Activated naive CD8-positive, alpha-beta T cell treated with anti-CD3 and anti-CD28 coated beads, Interleukin-2, amount 50 U/mL, for 24 hours (primary cell): ENCODE measurements at regions not wholly inside any gene's neighbourhood (a gene's known extent, or its start where the extent isn't known, plus 50 kb on each side); places are given as distances from the start of the nearest gene placed in this dataset.

Source experiments
- ATAC-seq: fragments of 150-1000 bp; cut with Tn5 transposase; one replicate; pipeline ENCODE4 v1.10.0; 2021
- DNase-seq: peaks from one replicate; pipeline ENCODE4 v3.0.0; 2021
- H3K27ac Mint-ChIP-seq: one replicate; pipeline ENCODE4 v1.8.0; 2021; ENCODE audit warnings: mild to moderate bottlenecking, mixed read lengths
- H3K27me3 Mint-ChIP-seq: one replicate; pipeline ENCODE4 v1.8.0; 2021; ENCODE audit warnings: mixed read lengths
- H3K36me3 Mint-ChIP-seq: one replicate; pipeline ENCODE4 v1.8.0; 2021; ENCODE audit warnings: low read depth, mixed read lengths
- H3K4me1 Mint-ChIP-seq: one replicate; pipeline ENCODE4 v1.8.0; 2021; ENCODE audit warnings: mixed read lengths
- H3K4me3 Mint-ChIP-seq: one replicate; pipeline ENCODE4 v1.8.0; 2021; ENCODE audit warnings: mild to moderate bottlenecking, moderate library complexity, mixed read lengths
- H3K9me3 Mint-ChIP-seq: one replicate; pipeline ENCODE4 v1.8.0; 2021; ENCODE audit warnings: mixed read lengths

DNA sequence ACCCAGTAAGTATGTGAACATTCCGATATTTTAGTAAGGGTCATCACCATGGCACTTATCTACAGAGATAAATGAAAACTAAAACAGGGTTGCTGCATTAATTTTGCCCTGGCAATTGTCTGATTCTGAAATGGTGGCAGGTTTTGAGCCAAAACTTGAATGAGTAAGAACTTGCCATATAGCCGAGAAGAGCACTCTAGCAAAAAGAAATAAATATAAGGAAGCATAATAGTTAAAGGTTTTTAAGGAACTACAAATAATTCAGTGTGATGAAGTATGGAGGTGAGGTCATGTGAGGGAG is 68.5 kb upstream of the BTN3A2 start:
- no peaks in the 10 kb centered on the region for H3K36me3 Mint-ChIP-seq
- no peak overlapping the region for H3K4me3 Mint-ChIP-seq
- no peaks in the 10 kb centered on the region for H3K27me3 Mint-ChIP-seq
- DNase-seq, result no peak
- peaks cover 38% of the 10 kb centered on the region for H3K4me1 Mint-ChIP-seq
- no peak for ATAC-seq
- no peak overlapping the region for H3K27ac Mint-ChIP-seq
- H3K9me3 Mint-ChIP-seq, result no peaks in the 10 kb centered on the region

DNA sequence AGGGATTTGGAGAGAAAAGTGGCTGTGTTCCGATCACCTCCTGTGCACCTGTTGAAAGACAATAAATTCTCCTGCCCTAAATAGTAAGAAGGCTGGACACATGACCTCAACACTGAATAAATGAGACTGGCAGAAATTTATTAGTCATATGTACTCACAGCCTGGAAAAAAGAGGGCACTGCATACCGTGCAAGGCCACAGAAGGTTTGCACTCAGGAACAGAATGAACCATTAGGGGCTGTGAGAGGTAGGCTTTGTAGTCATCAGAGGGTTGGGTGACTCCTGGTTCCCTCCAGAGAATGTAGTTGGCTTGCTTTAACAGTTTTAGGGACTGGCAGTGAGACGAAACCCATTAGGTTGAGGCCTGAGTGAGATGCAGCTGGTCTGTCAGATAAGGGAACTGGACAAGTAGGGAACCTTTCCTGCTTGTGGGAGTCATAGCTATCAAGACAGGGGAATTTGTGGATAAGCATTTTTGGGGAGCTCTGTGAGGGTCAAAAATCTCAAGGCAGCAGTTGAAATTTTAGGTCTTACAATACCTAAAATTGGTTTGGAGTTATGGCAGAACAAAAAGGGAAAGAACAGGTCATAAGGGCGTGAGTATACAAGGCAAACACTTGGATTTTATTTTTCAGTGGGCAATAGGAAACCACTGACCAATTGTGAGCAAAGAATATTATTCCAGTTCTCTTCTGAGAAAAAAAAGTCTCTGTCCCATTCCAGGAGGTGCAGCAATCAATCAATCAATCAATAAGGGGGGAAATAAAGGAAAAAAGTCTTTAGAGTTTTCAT is 67.9 kb upstream of the BTN3A2 start:
- DNase-seq (no peak), ATAC-seq (no peak)

DNA sequence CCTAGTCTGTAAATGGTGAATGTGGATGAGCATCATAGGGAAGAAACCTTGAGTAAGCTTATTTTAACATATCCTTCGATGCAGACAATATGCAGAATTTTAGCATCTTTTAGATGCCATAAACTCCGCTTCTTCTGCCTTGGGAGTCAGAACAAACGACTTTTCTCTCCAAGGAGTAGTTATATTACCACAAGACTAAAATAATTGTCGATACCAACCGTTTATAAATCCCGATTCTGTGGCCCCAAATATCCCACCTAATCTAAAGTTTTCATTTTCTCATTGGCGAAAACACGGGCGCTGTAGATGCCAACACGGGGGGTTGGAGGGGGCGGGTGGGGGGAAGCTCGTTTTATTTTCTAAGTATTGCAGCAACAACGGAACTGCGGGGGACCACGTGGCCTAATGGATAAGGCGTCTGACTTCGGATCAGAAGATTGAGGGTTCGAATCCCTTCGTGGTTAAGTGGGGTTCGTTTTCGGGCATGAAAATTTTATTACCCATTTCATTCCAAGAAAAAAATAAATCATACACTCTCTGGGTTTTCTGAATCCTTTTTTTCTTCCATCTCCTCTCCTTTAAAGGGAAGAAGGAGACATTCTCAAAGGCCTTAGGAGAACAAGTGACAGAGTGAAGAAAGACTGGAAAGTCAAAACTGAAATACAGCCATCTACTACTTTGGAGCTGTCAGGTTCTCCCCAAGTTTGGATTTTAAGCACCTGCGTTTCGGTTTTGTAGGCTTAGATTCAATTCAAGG is 65.5 kb upstream of the BTN3A2 start:
- Mint-ChIP-seq H3K27ac (no peak overlapping the region), H3K4me3 (no peak overlapping the region), H3K9me3 (no peaks in the 10 kb centered on the region)

More for the DNA sequence above, 67.9 kb upstream of the BTN3A2 start:
- Mint-ChIP-seq H3K36me3 (no peaks in the 10 kb centered on the region), H3K4me3 (no peak overlapping the region), H3K27me3 (no peaks in the 10 kb centered on the region), H3K4me1 (peaks cover 41% of the 10 kb centered on the region), H3K27ac (no peak overlapping the region), H3K9me3 (no peaks in the 10 kb centered on the region)

DNA sequence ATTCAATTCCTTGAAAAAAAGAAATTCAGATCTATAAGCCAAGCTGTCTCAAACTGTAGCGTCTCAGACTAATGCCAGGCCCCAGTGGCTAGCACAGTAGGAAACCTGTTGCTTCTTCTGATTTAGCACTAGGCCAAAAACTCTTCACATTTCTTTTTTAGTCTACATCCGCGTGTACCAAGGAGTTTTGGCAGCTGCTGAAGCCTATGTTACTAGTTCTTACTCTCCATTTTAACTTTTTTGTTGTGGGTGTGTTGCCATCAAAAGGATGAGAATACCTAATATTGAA is 65.0 kb upstream of the BTN3A2 start:
- ATAC-seq, result no peak
- Mint-ChIP-seq H3K27ac (peak overlapping the region; percentile 94), H3K4me1 (peaks cover 56% of the 10 kb centered on the region), H3K4me3 (no peak overlapping the region), H3K27me3 (no peaks in the 10 kb centered on the region), H3K36me3 (peaks cover 4% of the 10 kb centered on the region), H3K9me3 (no peaks in the 10 kb centered on the region)
- DNase-seq, result no peak

More for the DNA sequence above, 65.5 kb upstream of the BTN3A2 start:
- DNase-seq (peak; percentile 37), ATAC-seq (no peak)
- no peaks in the 10 kb centered on the region for H3K36me3 Mint-ChIP-seq
- no peaks in the 10 kb centered on the region for H3K27me3 Mint-ChIP-seq
- peaks cover 51% of the 10 kb centered on the region for H3K4me1 Mint-ChIP-seq

DNA sequence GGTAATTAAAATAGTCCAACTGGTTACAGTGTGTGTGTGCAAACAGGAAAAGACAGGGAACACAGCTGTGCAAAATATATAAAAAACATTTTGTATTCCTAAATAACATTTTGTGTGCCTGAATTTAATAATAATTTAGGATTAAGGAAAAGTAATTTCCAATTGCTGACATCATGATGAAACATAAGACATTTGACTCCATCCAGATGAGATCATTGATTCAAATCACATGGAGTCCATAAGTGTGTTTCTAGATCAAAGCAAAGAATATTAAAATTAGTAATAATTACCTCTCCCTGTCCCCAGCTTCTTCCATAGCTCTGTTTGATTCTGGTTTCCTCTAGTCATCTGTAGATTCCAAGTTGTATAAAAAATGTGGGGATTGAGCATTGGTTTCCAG is 64.6 kb upstream of the BTN3A2 start:
- ATAC-seq (no peak), DNase-seq (no peak)
- Mint-ChIP-seq H3K9me3 (no peaks in the 10 kb centered on the region), H3K36me3 (peaks cover 4% of the 10 kb centered on the region), H3K4me3 (peak overlapping the region; percentile 63), H3K27ac (peak overlapping the region; percentile 94), H3K27me3 (peaks cover under 1% of the 10 kb centered on the region), H3K4me1 (peaks cover 60% of the 10 kb centered on the region)

DNA sequence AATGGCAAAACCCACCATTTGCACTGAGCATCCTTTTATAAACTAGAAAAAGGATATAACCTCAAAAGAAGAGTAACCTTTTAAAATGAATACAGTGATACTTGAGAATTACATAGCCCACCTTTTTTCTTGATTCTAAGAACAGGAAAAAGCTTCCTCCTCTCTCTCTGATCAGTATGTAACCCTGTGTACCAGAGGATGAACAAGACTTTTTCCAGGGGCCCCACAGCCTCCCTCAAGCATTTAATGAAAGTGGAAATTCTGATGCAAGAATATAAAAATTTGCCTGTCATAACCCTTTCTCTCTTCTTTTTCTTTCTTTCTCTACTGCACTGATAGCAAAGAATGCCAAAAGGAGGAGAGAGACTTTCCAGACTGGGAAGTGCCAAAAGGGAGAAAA is 64.2 kb upstream of the BTN3A2 start:
- H3K36me3 Mint-ChIP-seq, result peaks cover 5% of the 10 kb centered on the region
- peaks cover 60% of the 10 kb centered on the region for H3K4me1 Mint-ChIP-seq
- H3K4me3 Mint-ChIP-seq, result peak overlapping the region; percentile 63
- peak; percentile 47 for ATAC-seq
- H3K9me3 Mint-ChIP-seq, result no peaks in the 10 kb centered on the region
- H3K27ac Mint-ChIP-seq, result peak overlapping the region; percentile 94
- H3K27me3 Mint-ChIP-seq, result peaks cover 2% of the 10 kb centered on the region
- DNase-seq, result no peak

DNA sequence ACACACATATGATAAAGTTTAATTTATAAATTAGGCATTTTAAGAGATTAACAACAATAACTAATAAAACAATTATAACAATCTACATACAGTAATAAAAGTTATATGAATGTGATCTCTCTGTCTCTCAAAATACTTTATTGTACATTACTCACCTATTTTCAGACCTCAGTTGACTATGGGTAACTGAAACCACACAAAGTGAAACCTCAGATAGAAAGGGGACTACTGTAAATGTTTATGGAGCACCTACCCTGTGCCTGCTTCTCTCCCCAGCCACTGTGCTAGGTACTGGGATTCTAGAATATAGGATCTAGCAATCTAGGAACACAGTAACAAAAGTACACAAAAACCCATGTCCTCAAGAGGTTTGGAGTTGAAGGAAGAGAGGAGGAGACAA is 63.4 kb upstream of the BTN3A2 start:
- H3K9me3 Mint-ChIP-seq, result no peaks in the 10 kb centered on the region
- ATAC-seq (peak; percentile 34), DNase-seq (no peak)
- H3K4me1 Mint-ChIP-seq, result peaks cover 54% of the 10 kb centered on the region
- H3K27ac Mint-ChIP-seq, result peak overlapping the region; percentile 94
- H3K4me3 Mint-ChIP-seq, result no peak overlapping the region
- peaks cover 5% of the 10 kb centered on the region for H3K36me3 Mint-ChIP-seq
- H3K27me3 Mint-ChIP-seq, result peaks cover 2% of the 10 kb centered on the region

DNA sequence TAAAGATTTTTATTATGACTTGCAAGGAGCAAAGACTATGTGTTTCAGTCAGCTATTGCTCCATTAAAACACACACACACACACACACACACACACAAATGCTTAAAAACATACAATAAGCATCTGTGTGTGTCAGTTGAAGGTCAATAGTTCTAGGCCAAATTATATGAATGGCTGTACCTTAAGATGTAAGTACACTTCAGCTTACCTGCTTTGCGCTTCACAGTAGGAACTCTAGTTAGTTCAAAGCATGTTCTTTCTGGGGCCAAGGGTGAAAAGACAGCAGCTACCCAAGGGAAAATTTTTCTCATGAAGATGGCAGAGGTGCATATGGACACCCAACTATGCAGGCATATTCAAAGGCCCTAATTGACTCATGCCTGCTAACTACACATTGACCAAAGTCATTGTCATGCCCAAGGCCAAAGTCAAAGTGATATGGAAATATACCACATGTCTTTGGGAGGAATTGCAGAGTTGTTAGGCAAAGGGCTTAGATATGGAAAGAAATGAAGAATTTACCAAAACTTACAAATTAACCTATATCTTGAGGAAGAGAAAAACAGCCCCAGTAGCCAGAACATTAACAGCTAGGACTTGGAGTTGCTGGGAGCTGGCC is 61.9 kb upstream of the BTN3A2 start:
- Mint-ChIP-seq H3K27ac (peak overlapping the region; percentile 23), H3K4me3 (no peak overlapping the region)

DNA sequence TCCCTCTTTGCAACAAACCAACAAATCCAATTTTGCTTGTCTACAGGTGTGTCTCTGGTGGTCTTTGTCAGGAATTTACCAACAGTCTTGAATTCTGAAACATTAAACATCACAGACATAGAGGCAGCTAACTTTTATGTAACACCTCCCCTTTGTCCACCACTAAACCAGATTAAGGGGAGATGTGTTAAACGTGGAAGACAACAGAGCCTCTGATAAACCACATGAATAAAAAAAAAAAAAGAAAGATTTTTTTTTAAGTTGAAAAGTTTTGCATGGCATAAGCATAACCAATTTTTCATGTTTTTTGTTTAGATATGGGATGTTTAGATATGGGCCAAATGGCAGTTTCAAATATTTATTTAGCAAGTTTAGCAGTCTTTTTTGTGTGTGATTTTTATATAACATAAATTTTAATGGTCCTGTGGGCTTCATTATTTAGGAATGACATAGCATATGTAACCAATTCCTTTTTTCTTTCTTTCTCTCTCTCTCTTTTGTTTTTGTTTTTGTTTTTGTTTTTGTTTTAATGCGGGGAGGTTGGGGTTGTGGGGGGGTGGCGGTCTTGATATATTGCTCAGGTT is 60.7 kb upstream of the BTN3A2 start:
- H3K4me1 Mint-ChIP-seq, result peaks cover 61% of the 10 kb centered on the region
- ATAC-seq (no peak), DNase-seq (no peak)
- peak overlapping the region; percentile 91 for H3K4me3 Mint-ChIP-seq
- H3K27me3 Mint-ChIP-seq, result peaks cover 2% of the 10 kb centered on the region
- H3K9me3 Mint-ChIP-seq, result no peaks in the 10 kb centered on the region
- peaks cover 5% of the 10 kb centered on the region for H3K36me3 Mint-ChIP-seq
- H3K27ac Mint-ChIP-seq, result peak overlapping the region; percentile 96

More for the DNA sequence above, 61.9 kb upstream of the BTN3A2 start:
- peaks cover 2% of the 10 kb centered on the region for H3K27me3 Mint-ChIP-seq
- H3K36me3 Mint-ChIP-seq, result peaks cover 5% of the 10 kb centered on the region
- no peak for ATAC-seq
- DNase-seq, result no peak
- H3K4me1 Mint-ChIP-seq, result peaks cover 56% of the 10 kb centered on the region
- no peaks in the 10 kb centered on the region for H3K9me3 Mint-ChIP-seq

DNA sequence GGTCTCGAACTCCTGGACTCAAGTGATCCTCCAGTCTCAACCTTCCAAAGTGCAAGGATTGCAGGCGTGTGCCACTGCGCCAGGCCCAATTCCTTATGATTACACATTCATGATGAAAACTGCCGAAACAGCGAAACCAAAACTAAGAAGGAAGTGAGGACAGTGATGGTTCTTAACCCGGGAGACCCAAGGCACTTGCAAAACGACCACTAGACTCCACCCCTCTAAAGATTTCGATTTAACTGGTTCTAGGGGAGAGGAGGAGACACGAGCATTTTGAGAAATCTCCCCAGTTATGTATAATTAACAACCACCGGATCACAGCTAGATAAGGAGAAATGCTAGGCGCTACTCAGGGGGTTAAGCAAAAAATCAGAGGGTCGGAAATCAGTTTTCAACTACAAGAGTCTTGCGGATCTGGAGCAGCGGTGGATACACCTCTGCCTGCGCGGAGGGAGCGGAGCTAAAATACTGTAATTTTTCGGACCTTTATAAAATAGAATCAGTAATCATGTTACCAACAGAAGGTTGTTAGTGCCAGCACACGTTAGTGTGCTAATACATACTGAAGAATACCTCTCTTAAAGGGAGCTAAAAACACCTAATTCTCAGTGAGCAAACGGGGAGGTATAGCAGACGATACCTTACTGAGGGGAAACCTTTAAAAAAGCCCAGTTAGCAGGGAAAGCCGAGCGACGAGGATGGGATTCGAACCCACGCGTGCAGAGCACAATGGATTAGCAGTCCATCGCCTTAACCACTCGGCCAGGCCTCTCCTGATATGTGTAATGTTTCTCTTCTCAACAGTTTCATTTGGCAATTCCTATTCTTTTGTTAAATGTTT is 60.0 kb upstream of the BTN3A2 start:
- Mint-ChIP-seq H3K4me1 (peaks cover 64% of the 10 kb centered on the region), H3K27me3 (peaks cover 2% of the 10 kb centered on the region), H3K9me3 (no peaks in the 10 kb centered on the region), H3K36me3 (peaks cover 5% of the 10 kb centered on the region), H3K4me3 (peak overlapping the region; percentile 91), H3K27ac (peak overlapping the region; percentile 96)
- peak; percentile 89 for ATAC-seq
- DNase-seq, result peak; percentile 78

DNA sequence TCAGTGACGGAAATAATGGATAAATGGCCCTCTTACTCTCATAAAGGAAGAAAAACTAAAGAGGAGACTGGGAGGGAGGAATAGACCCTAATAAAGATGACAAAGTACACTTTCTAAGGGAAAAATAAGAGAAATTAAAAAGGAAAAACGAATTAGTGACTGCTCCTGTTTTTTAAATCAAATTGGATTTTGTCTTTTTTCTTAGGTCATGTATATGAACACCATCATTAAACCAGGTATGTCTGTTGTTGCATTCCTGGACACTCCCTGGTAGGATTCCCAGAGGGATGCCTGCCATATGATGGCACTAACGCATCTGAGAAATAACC is 59.4 kb upstream of the BTN3A2 start:
- Mint-ChIP-seq H3K27me3 (peaks cover 2% of the 10 kb centered on the region), H3K4me3 (peak overlapping the region; percentile 91), H3K9me3 (no peaks in the 10 kb centered on the region), H3K4me1 (peaks cover 64% of the 10 kb centered on the region), H3K36me3 (peaks cover 5% of the 10 kb centered on the region), H3K27ac (peak overlapping the region; percentile 96)
- DNase-seq, result no peak
- no peak for ATAC-seq

DNA sequence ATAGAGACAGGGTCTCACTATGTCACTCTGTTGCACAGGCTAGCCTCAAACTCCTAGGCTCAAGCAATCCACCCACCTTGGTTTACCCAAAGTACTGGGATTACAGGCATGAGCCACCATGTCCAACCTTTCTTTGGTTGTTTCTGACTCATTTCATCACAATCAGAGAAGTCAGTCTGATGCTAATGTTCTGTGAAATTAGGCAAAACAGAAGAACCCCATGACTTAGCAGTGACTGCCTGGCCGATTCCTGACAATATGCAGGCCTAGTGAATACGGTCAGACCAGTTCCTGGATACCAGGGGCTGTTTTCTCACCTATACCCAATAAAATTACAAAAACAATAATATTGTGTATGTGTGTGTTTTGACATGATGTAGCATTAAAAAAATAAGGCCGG is 58.8 kb upstream of the BTN3A2 start:
- ATAC-seq, result no peak
- DNase-seq, result no peak
- Mint-ChIP-seq H3K36me3 (peaks cover 5% of the 10 kb centered on the region), H3K4me3 (no peak overlapping the region), H3K9me3 (no peaks in the 10 kb centered on the region), H3K4me1 (peaks cover 63% of the 10 kb centered on the region), H3K27me3 (peaks cover 2% of the 10 kb centered on the region), H3K27ac (no peak overlapping the region)

DNA sequence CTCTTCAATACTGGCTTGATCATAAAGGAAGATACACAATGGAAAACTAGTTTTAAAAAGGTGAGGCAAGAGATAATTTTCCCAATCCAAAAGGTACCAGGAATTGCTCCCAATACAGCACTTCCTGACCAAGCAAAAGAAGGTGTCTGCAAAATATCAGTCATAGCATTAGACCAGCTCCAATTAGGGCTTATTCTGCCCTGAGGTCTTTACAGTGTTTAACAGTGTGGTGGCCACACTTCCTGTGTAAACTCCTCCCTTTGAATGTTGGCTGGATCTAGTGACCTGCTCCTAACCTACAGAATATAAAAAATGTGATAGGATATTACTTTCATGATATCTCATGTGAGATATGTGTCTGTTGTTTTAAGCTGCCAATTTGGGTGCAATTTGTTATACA is 57.1 kb upstream of the BTN3A2 start:
- no peak overlapping the region for H3K4me3 Mint-ChIP-seq
- H3K4me1 Mint-ChIP-seq, result peaks cover 68% of the 10 kb centered on the region
- no peak for DNase-seq
- peaks cover 9% of the 10 kb centered on the region for H3K36me3 Mint-ChIP-seq
- H3K27me3 Mint-ChIP-seq, result peaks cover 10% of the 10 kb centered on the region
- H3K27ac Mint-ChIP-seq, result no peak overlapping the region
- H3K9me3 Mint-ChIP-seq, result no peaks in the 10 kb centered on the region
- ATAC-seq, result no peak

DNA sequence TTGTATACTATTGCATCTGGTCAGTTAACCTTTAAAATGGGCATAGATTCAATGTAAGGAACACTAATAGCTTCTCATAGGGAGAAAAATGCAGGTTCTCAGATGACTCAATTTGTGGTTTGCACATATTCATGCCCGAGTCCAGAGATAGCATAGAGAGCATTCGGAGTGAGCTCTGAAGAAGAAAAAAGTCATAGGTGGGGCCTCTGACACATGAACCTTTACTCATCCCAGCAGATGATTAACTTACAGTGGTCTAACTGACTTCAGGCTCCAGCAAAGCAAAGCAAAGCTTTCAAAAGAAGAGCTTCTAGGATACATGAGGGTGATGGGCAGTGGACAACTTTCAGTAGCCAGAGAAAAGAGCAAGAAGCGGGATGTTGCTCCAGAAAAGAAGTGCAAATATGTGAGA is 55.3 kb upstream of the BTN3A2 start:
- peaks cover 68% of the 10 kb centered on the region for H3K4me1 Mint-ChIP-seq
- peaks cover 10% of the 10 kb centered on the region for H3K36me3 Mint-ChIP-seq
- ATAC-seq (peak; percentile 48), DNase-seq (no peak)
- H3K27ac Mint-ChIP-seq, result peak overlapping the region; percentile 24
- H3K27me3 Mint-ChIP-seq, result peaks cover 13% of the 10 kb centered on the region
- peak overlapping the region; percentile 12 for H3K4me3 Mint-ChIP-seq
- no peaks in the 10 kb centered on the region for H3K9me3 Mint-ChIP-seq
